ENCODE measurements at regions not wholly inside any gene's neighbourhood (a gene's known extent, or its start where the extent isn't known, plus 50 kb on each side); places are given as distances from the start of the nearest gene placed in this dataset.
"Not testable (repeated sequence)": the region's sequence is repeated elsewhere in the genome, so short reads cannot be mapped to it uniquely, and the experiment has no call there.

- DNase-seq (ENCODE audit: low read depth in 1 of 2, low spot score in 1 of 2): no peak
Measured at GRCh38 chr6:21333715-21334114, 259.8 kb upstream of the SOX4 start.

DNA sequence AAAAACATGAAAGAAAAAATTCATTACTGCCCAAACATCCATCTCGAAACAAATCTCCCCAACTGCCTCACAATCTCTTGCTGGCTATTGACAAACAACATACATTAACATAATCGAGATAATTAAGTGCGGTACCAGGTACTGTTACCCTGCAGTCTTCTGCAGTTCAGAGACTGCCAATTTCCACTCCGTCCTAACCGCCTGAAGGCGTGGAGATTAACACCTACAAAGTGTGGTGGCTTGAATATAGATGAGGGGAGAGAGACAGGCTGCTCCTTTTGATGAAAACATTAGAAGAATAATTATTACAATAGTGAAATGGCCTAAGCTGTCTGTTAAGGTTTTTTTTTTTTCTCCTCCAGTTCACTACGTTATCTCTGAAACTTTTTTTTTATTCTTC, 258.9 kb upstream of the SOX4 start:
- no peak for DNase-seq (ENCODE audit: low read depth in 1 of 2, low spot score in 1 of 2)

DNA sequence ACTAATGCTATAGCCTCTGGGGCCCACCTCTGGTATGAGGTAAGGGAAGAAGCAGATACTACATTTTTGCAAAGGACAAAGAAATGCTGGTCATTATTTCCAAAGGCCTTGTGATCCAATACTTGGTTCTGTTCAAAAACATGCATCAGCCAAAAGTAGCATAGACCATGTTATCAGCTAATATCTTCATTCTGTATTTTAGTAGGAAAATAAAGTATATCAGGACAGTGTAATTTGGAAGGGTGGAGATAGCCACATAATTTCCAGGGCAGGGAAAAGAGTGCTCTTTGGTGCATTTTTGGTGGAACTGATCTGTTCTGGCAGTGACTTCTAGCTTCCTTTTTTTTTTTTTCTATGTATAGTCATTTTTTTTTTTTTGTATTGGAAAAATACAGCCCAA, 258.0 kb upstream of the SOX4 start:
- no peak for DNase-seq (ENCODE audit: low read depth in 1 of 2, low spot score in 1 of 2)

GRCh38 chr6:21337263-21337662, 256.3 kb upstream of the SOX4 start:
- DNase-seq (ENCODE audit: low read depth in 1 of 2, low spot score in 1 of 2): no peak

DNA sequence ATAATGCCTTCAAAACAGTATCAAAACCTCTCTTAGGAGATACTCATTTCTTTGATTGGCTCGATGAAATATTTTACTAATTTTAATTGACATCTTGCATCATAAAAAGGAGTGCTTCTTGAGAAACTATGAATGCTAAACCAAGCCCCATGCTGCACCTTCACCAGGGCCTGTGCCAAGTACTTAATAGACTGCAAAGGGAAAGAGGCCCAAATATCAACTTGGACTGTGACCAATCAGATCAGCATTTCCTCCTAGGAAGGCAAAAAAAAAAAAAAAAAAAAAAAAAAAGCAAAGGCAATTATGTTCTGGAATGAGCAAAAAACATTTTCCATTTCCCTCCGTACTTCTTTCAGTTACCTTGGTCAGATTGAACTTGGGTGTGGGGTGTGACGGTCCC, 253.0 kb upstream of the SOX4 start:
- DNase-seq (ENCODE audit: low read depth in 1 of 2, low spot score in 1 of 2): no peak

GRCh38 chr6:21341910-21342309, 251.6 kb upstream of the SOX4 start:
- no peak for DNase-seq (ENCODE audit: low read depth in 1 of 2, low spot score in 1 of 2)

GRCh38 chr6:21342501-21342900, 251.1 kb upstream of the SOX4 start:
- DNase-seq (ENCODE audit: low read depth in 1 of 2, low spot score in 1 of 2): no peak

GRCh38 chr6:21345704-21346103, 247.8 kb upstream of the SOX4 start:
- DNase-seq (ENCODE audit: low read depth in 1 of 2, low spot score in 1 of 2): not testable (repeated sequence)

- DNase-seq (ENCODE audit: low read depth in 1 of 2, low spot score in 1 of 2): no peak
Measured at GRCh38 chr6:21348146-21348503, 245.4 kb upstream of the SOX4 start.

DNA sequence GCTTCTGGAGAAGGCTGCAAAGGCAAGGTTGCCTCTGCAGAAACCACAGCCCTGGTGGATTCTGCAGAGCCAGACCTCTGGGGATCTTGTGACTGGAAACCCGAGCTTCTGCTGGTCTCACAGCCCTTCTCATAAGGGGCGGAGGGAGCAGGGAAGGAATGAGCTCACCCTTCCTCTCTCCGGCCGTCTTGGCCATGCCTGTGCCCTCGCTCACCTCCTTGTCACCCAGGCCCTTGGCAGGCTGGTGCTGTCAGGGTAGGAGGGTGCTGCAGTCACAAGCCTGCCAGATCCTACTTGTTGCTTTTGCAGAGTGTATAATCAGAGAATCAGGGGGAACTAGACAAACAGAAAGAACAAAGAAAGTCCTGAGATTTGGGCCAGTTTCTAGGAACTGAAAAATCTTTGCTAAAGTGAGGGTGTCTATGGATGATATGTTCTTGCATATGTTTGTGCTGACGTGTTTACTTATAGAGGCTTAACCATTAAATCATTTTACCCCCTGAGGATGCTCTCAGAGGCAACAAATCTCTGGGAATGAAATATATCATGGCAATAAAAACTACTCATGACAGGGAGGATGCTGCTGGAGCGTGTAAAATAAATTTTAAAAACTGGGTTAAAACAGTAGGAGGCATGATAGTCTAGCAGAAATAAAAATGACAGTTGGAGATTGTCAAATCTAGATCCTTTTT, 244.9 kb upstream of the SOX4 start:
- no peak for DNase-seq (ENCODE audit: low read depth in 1 of 2, low spot score in 1 of 2)

GRCh38 chr6:21349834-21350233, 243.7 kb upstream of the SOX4 start:
- no peak for DNase-seq (ENCODE audit: low read depth in 1 of 2, low spot score in 1 of 2)

GRCh38 chr6:21350926-21351325, 242.6 kb upstream of the SOX4 start:
- no peak for DNase-seq (ENCODE audit: low read depth in 1 of 2, low spot score in 1 of 2)

GRCh38 chr6:21352131-21352530, 241.4 kb upstream of the SOX4 start:
- DNase-seq (ENCODE audit: low read depth in 1 of 2, low spot score in 1 of 2): no peak

DNA sequence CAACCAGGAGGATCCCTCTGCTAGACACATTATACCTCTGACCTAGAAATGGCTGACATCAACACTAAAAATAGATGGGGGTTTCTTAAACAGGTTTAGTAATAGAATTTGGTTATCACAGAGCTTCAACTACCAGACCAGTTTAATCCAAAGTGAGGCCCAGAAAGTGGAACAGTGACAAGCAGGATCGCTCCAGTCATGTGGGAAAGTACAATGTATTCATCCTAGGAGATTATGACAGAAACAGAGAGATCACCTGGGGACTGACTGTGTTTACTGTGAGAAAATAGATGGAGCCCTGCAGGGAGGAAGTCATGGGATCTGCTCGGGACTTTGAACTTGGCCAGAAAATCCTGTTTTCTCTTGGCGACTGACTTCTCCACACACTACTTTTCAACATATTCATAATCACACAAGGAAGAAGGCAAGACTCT, 238.7 kb upstream of the SOX4 start:
- no peak for DNase-seq (ENCODE audit: low read depth in 1 of 2, low spot score in 1 of 2)

GRCh38 chr6:21355638-21356037, 237.9 kb upstream of the SOX4 start:
- DNase-seq (ENCODE audit: low read depth in 1 of 2, low spot score in 1 of 2): no peak

GRCh38 chr6:21357262-21357661, 236.3 kb upstream of the SOX4 start:
- no peak for DNase-seq (ENCODE audit: low read depth in 1 of 2, low spot score in 1 of 2)

- no peak for DNase-seq (ENCODE audit: low read depth in 1 of 2, low spot score in 1 of 2)
Measured at GRCh38 chr6:21359926-21360325, 233.6 kb upstream of the SOX4 start.

DNA sequence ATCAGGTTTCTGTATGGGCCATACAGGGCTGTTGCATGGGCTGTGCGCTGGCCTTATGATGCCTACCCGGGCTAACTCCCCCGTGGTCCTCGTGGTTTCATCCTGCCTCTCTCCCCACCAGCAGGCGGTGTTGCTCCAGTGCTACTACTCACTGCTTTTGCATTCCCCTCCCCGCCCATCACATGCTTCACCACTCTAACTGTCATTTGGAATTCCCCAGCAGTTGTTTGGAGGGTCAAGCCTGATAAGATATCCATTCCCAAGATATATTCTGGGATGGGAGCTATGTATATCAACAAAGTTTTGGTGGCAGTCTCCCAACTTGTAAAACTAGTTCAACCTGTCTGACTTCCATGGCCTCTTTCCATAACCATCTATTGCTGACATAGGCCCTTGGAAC, 233.2 kb upstream of the SOX4 start:
- no peak for DNase-seq (ENCODE audit: low read depth in 1 of 2, low spot score in 1 of 2)

DNA sequence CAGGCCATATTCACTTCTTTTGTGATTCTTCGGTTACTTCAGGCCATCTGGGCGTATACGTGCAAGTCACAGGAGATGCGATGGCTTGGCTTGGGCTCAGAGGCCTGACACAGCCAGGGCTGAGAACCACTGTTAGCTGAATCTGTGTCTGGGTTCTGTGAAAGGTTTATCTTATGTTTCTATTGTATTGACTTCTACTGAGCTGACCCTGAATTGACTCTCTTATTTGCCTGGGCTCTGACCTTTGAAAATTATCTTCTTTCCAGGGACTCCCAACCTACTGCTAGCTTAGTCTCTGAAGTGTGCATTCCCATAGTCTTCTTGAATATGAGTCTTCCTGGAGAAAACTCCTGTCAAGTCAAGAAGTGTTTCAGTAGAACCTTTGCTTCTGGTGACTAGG, 226.4 kb upstream of the SOX4 start:
- no peak for DNase-seq (ENCODE audit: low read depth in 1 of 2, low spot score in 1 of 2)

DNA sequence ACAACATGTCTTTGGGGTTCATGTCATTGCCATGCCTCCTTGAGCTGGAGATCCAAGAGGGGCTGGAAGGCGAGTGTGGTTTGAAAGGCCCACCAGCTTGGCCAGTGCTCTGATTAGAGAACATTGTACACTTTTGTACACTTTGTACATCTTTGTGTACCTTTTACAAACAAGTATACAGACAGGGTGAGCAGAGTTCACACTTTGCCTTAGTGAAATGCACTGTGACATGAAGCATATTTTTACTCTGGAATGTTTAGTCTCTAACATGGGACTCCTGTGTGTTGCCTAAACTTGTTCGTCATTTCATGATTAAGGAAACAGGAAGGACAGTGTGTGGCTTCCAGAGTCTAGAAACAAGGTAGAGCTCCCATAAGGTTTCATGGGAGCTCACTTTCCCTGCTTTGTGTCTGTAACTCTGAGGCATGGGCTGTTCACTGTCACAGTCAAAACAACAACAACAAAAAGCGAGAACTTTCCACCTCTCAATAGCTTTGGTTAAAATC, 225.8 kb upstream of the SOX4 start:
- no peak for DNase-seq (ENCODE audit: low read depth in 1 of 2, low spot score in 1 of 2)

- DNase-seq (ENCODE audit: low read depth in 1 of 2, low spot score in 1 of 2): no peak
Measured at GRCh38 chr6:21371061-21371460, 222.5 kb upstream of the SOX4 start.

- no peak for DNase-seq (ENCODE audit: low read depth in 1 of 2, low spot score in 1 of 2)
Measured at GRCh38 chr6:21371676-21372171, 221.8 kb upstream of the SOX4 start.

Measured in activated CD4-positive, alpha-beta T cell treated with anti-CD3 and anti-CD28 coated beads, Interleukin-2, amount 50 U/mL, for 24 hours (primary cell).